ENCODE measurements at regions not wholly inside any gene's neighbourhood (a gene's known extent, or its start where the extent isn't known, plus 50 kb on each side); places are given as distances from the start of the nearest gene placed in this dataset.

GRCh38 chr4:24666316-24666715 lies 82.0 kb upstream of the DHX15 start:
- DNase-seq (ENCODE audit: low read depth in 4 of 4, low spot score in 3 of 4): no peak

- DNase-seq (ENCODE audit: low read depth in 4 of 4, low spot score in 3 of 4): no peak
Measured at GRCh38 chr4:24666816-24667477, 82.6 kb upstream of the DHX15 start.

GRCh38 chr4:24668956-24669355 lies 84.6 kb upstream of the DHX15 start:
- DNase-seq (ENCODE audit: low read depth in 4 of 4, low spot score in 3 of 4): no peak

GRCh38 chr4:24669751-24670150 lies 85.4 kb upstream of the DHX15 start:
- no peak for DNase-seq (ENCODE audit: low read depth in 4 of 4, low spot score in 3 of 4)

DNA sequence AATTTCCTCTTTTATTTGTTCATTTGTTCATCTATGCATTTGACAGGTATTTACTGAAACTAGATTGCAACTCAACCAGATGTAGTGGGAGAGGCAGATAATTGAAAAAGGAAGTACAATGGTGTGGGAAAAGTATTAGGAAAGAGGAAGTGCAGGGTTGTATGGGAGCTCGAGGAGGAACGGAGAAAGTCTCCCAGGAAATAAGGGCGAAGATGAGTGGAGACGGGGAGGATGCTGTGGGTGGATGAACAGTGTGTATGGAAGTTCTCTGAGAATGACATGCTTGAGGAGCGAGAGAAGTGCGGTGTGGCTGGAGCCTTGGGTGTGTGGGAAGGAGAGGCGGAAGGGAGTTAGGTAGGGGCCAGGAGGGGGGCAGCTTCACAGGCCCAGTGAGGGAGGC lies 87.5 kb upstream of the DHX15 start:
- DNase-seq (ENCODE audit: low read depth in 4 of 4, low spot score in 3 of 4): no peak

DNA sequence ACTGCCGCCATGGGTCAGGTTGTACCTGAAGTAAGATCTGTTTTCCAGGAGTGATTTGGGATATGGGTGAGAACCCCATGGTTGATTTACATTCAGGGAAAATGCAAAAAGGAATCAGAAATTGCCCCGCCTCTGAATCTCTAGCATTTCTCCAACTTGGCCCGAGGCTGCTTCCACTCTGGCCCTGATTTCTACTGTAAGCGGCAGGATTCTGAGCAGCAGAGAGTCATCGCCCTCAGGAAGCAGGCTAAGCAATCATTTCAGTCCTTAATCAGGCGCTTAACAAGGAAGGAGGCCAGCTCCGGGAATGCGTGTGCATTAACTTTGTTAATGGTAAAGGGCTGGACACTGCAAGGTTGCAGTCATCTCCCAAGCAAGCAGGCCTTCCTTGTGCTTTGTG lies 88.5 kb upstream of the DHX15 start:
- no peak for DNase-seq (ENCODE audit: low read depth in 4 of 4, low spot score in 3 of 4)

GRCh38 chr4:24674279-24674678 lies 89.9 kb upstream of the DHX15 start:
- DNase-seq (ENCODE audit: low read depth in 4 of 4, low spot score in 3 of 4): no peak

DNA sequence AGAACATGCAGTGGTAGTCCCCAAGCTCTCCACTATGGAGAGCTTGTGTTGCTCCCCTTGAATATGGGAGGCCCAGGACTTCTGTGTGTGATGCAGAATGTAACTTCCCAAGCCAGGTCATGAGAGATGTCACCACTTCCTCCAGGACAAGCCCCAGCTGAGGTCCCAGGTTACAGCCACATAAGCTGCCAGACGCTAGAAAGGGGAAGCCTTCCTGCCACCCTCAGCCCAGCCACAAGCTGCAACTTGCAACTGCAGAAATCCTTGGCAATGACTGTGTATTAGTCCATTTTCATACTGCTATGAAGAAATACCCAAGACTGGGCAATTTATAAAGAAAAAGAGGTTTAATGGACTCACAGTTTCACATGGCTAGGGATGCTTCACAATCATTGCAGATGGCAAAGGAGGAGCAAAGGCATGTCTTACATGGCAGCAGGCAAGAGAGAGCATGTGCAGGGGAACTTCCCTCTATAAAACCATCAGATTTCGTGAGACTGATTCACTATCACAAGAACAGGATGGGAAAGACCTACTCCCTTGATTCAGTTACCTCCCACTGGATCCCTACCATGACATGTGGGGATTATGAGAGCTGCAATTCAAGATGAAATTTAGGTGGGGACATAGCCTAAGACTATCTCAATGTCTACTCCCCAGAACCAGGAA lies 91.5 kb upstream of the DHX15 start:
- no peak for DNase-seq (ENCODE audit: low read depth in 4 of 4, low spot score in 3 of 4)

DNA sequence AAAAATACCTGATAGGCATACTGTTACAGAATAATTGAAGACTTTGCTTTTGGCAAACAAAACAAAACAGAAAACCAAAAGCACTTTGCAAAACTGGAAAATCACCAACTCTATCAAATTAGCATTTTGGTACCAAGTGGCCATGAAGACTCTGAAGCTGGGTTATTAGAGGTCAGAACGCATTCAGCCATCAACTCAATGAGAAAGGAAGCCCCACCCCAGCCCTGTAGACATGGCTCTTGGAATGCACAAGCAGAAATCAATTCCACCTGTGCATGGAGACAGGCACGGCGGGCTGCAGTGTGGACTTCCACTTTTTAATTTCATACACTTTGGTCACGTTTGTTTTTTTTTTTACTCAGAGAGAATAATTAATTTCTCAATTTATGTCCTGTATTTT lies 93.6 kb upstream of the DHX15 start:
- no peak for DNase-seq (ENCODE audit: low read depth in 4 of 4, low spot score in 3 of 4)

GRCh38 chr4:24680746-24681448 lies 96.5 kb upstream of the DHX15 start:
- no peak for DNase-seq (ENCODE audit: low read depth in 4 of 4, low spot score in 3 of 4)

- no peak for DNase-seq (ENCODE audit: low read depth in 4 of 4, low spot score in 3 of 4)
Measured at GRCh38 chr4:24683116-24683515, 98.8 kb upstream of the DHX15 start.

- DNase-seq (ENCODE audit: low read depth in 4 of 4, low spot score in 3 of 4): no peak
Measured at GRCh38 chr4:24686866-24687692, 102.7 kb upstream of the DHX15 start.

DNA sequence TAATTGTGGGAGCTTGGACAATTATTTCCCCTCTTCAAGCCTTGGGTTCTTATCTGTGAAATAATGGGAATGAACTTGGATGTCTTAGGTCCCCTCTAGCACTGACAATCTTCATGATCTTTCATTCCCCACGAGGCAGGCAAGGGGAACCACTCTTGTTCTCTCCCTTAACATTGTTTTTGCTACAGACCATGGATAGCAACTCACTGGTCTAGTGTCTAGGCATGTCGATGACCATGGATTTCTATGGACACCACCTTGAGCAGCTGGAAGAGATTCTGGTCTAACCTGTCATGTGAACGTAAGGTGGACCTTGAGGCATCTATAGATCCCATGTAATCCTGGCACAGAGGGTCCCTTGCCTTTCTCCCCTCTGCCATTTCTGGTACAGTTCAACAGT lies 104.1 kb upstream of the DHX15 start:
- no peak for DNase-seq (ENCODE audit: low read depth in 4 of 4, low spot score in 3 of 4)

GRCh38 chr4:24689212-24689611 lies 104.9 kb upstream of the DHX15 start:
- DNase-seq (ENCODE audit: low read depth in 4 of 4, low spot score in 3 of 4): no peak

- DNase-seq (ENCODE audit: low read depth in 4 of 4, low spot score in 3 of 4): no peak
Measured at GRCh38 chr4:24690436-24690835, 104.9 kb upstream of the SOD3 start.

GRCh38 chr4:24693636-24694035 lies 101.7 kb upstream of the SOD3 start:
- no peak for DNase-seq (ENCODE audit: low read depth in 4 of 4, low spot score in 3 of 4)

- no peak for DNase-seq (ENCODE audit: low read depth in 4 of 4, low spot score in 3 of 4)
Measured at GRCh38 chr4:24700118-24700517, 95.3 kb upstream of the SOD3 start.

DNA sequence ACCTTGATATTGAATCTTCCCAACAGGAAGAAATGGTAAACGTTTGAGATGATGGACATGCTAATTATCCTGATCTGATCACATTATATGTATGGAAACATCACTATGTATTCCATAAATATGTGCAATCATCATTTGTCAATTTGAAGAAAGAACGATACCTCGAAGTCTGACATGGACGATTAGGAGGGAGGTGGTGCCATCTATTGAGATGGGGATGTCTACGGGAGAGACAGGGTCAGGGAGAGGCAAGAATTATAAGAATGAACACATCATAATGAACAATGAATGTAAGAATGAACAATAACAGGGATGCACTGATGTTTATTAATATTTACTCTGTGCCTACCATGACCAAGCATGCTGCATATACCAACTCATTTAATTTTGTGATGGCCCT lies 93.7 kb upstream of the SOD3 start:
- DNase-seq (ENCODE audit: low read depth in 4 of 4, low spot score in 3 of 4): no peak

DNA sequence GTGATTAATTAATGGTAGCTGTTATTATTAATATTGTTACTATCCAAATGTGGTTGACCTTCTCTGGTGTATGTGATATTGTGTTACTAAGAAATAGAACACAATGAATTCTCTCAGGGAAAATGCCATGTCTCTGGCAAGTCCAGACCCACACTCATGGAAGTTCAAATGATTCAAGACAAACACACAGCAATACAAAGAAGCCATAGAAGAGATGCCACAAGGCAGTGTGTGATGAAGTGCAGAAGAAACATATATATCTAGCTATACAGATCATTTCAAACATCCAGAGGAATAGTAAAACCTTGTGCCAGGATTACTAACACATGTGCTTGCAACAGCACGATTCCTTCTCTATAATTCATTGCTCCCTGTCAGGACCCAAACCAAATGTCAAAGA lies 93.1 kb upstream of the SOD3 start:
- DNase-seq (ENCODE audit: low read depth in 4 of 4, low spot score in 3 of 4): no peak

- DNase-seq (ENCODE audit: low read depth in 4 of 4, low spot score in 3 of 4): no peak
Measured at GRCh38 chr4:24703298-24703697, 92.1 kb upstream of the SOD3 start.

- no peak for DNase-seq (ENCODE audit: low read depth in 4 of 4, low spot score in 3 of 4)
Measured at GRCh38 chr4:24704149-24704548, 91.2 kb upstream of the SOD3 start.

All from right renal pelvis (tissue), 4 donors.